Trophoblast cell (in vitro differentiated cells and primary cell): ENCODE measurements at regions not wholly inside any gene's neighbourhood (a gene's known extent, or its start where the extent isn't known, plus 50 kb on each side); places are given as distances from the start of the nearest gene placed in this dataset.

Experiments used
- DNase-seq, 2 donors: peaks; one replicate each; pipeline ENCODE4 v3.0.0-alpha.2; 2016
- H2AFZ ChIP-seq: 2 replicates; pipeline ENCODE4 v1.6.1; 2013; ENCODE audit warnings: low read length, moderate library complexity, mild to moderate bottlenecking; ENCODE audit not compliant: insufficient read depth, poor library complexity
- H2AK5ac ChIP-seq: 2 replicates; pipeline ENCODE4 v1.6.1; 2013; ENCODE audit warnings: mild to moderate bottlenecking, low read length
- H2BK120ac ChIP-seq: 2 replicates; pipeline ENCODE4 v1.6.1; 2013; ENCODE audit warnings: low read length, mild to moderate bottlenecking, moderate library complexity; ENCODE audit not compliant: insufficient read depth, poor library complexity
- H2BK12ac ChIP-seq: 2 replicates; pipeline ENCODE4 v1.6.1; 2013; ENCODE audit warnings: mild to moderate bottlenecking, low read length, moderate library complexity
- H2BK5ac ChIP-seq: 2 replicates; pipeline ENCODE4 v1.6.1; 2013; ENCODE audit warnings: low read length, low read depth, moderate library complexity, mild to moderate bottlenecking; ENCODE audit not compliant: poor library complexity
- H3K14ac ChIP-seq: 2 replicates; pipeline ENCODE4 v1.6.1; 2013; ENCODE audit warnings: mild to moderate bottlenecking, low read length
- H3K18ac ChIP-seq: 2 replicates; pipeline ENCODE4 v1.6.1; 2013; ENCODE audit warnings: mild to moderate bottlenecking, low read length
- H3K23ac ChIP-seq: 2 replicates; pipeline ENCODE4 v1.6.1; 2013; ENCODE audit warnings: low read length
- H3K27ac ChIP-seq: 2 replicates; pipeline ENCODE4 v1.5.1; 2013; ENCODE audit warnings: low read depth, mild to moderate bottlenecking, inconsistent platforms, low read length, moderate library complexity
- H3K27me3 ChIP-seq: 2 replicates; pipeline ENCODE4 v1.6.1; 2013; ENCODE audit warnings: inconsistent platforms, mild to moderate bottlenecking, low read length, moderate library complexity; ENCODE audit not compliant: insufficient read depth
- H3K36me3 ChIP-seq, 2 experiments: 1 replicate in 1 of 2; 2 replicates in 1 of 2; pipeline ENCODE4 v1.6.1; 2013; ENCODE audit warnings: low read length in 2 of 2, mild to moderate bottlenecking in 2 of 2, moderate library complexity in 1 of 2; ENCODE audit not compliant: insufficient read depth in 2 of 2, control insufficient read depth in 1 of 2
- H3K4ac ChIP-seq: 2 replicates; pipeline ENCODE4 v1.6.1; 2013; ENCODE audit warnings: low read depth, mild to moderate bottlenecking, low read length, moderate library complexity
- H3K4me1 ChIP-seq, 2 experiments: 1 replicate in 1 of 2; 2 replicates in 1 of 2; pipeline ENCODE4 v1.6.1; 2013; ENCODE audit warnings: low read length in 2 of 2, mild to moderate bottlenecking in 2 of 2, moderate library complexity in 1 of 2; ENCODE audit not compliant: insufficient read depth in 2 of 2, control insufficient read depth in 1 of 2
- H3K4me2 ChIP-seq: 2 replicates; pipeline ENCODE4 v1.6.1; 2013; ENCODE audit warnings: inconsistent platforms, mild to moderate bottlenecking, low read length, moderate library complexity
- H3K4me3 ChIP-seq: 2 replicates; pipeline ENCODE4 v1.5.1; 2013; ENCODE audit warnings: mild to moderate bottlenecking, low read depth, low read length, inconsistent platforms
- H3K79me1 ChIP-seq: one replicate; pipeline ENCODE4 v1.6.1; 2013; ENCODE audit warnings: low read length
- H3K79me2 ChIP-seq: 2 replicates; pipeline ENCODE4 v1.6.1; 2013; ENCODE audit warnings: low read length, mild to moderate bottlenecking; ENCODE audit not compliant: control insufficient read depth, insufficient read depth, poor library complexity
- H3K9ac ChIP-seq: 2 replicates; pipeline ENCODE4 v1.6.1; 2013; ENCODE audit warnings: mild to moderate bottlenecking, low read length
- H3K9me3 ChIP-seq: 2 replicates; pipeline ENCODE4 v1.6.1; 2013; ENCODE audit warnings: low read depth, mild to moderate bottlenecking, control low read depth, inconsistent platforms, low read length; ENCODE audit not compliant: insufficient read depth
- H4K12ac ChIP-seq: 2 replicates; pipeline ENCODE4 v1.6.1; 2013; ENCODE audit warnings: low read depth, mild to moderate bottlenecking, low read length, moderate library complexity
- H4K8ac ChIP-seq: 2 replicates; pipeline ENCODE4 v1.6.1; 2013; ENCODE audit warnings: low read depth, mild to moderate bottlenecking, low read length, moderate library complexity
- H4K91ac ChIP-seq: one replicate; pipeline ENCODE4 v1.6.1; 2013; ENCODE audit warnings: low read depth, mild to moderate bottlenecking, low read length, moderate library complexity
- WGBS: extraction: QIAGEN DNeasy Blood & Tissue Kit; methylation state at CpG from one replicate; pipeline ENCODE4 v1.1.7; 2013; ENCODE audit warnings: missing lambda C conversion rate; ENCODE audit not compliant: insufficient read length, insufficient coverage; ENCODE audit errors: extremely low coverage; 5-methylcytosine and 5-hydroxymethylcytosine counted together

DNA sequence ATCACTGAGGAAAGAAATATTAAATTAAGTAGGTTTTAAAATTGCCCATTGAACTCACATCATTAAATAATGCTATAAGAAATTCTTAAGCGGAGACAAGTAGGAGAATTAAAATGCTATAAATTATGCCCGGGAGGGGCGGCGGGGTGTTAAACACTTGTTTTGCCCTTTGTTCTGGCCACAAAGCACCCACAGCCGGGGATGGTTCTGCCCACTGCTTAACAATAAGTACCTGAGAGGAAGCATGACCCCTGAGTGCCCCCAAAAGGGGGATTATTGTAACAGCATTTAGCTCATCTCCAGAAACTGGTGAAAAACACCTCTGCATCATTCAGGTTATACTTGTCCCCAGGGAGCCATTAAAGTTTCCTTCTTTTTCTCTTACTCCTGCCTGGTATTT is 332.7 kb upstream of the POU3F3 start:
- H4K12ac ChIP-seq, result no peak overlapping the region
- no peak overlapping the region for H2BK5ac ChIP-seq
- no peak overlapping the region for H3K27ac ChIP-seq
- no peaks in the 10 kb centered on the region for H3K36me3 ChIP-seq
- WGBS, result no CpG with 5 or more reads among the region's 5 CpGs
- H3K23ac ChIP-seq, result no peak overlapping the region
- DNase-seq, result no peak
- no peaks in the 10 kb centered on the region for H3K4me1 ChIP-seq
- no peaks in the 10 kb centered on the region for H3K79me1 ChIP-seq
- H3K4ac ChIP-seq, result no peak overlapping the region
- no peak overlapping the region for H2BK12ac ChIP-seq
- no peak overlapping the region for H3K9ac ChIP-seq
- no peak overlapping the region for H3K4me2 ChIP-seq
- H2BK120ac ChIP-seq, result no peak overlapping the region
- no peaks in the 10 kb centered on the region for H3K9me3 ChIP-seq
- H3K14ac ChIP-seq, result no peak overlapping the region
- no peak overlapping the region for H4K8ac ChIP-seq
- H3K18ac ChIP-seq, result no peak overlapping the region
- H3K4me3 ChIP-seq, result no peak overlapping the region
- no peak overlapping the region for H2AK5ac ChIP-seq
- H3K27me3 ChIP-seq, result no peaks in the 10 kb centered on the region
- H2AFZ ChIP-seq, result no peak overlapping the region
- H3K79me2 ChIP-seq, result no peaks in the 10 kb centered on the region
- H4K91ac ChIP-seq, result no peak overlapping the region

DNA sequence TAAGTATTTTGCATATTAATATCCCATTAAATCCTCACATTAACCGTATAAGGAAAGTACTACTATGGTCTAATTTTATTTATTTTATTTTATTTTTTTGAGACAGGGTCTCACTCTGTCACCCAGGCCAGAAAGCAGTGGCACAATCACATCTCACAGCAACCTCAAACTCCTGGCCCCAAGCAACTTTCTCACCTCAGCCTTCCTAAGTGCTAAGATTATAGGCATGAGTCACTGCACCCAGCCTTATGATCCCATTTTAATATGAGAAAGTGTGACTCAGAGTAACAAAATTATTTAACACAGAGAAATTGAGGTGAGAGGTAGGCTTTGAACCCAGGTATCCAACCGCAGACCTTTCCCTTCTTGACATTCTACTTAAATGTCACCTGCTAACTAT is 330.0 kb upstream of the POU3F3 start:
- H4K91ac ChIP-seq, result no peak overlapping the region

DNA sequence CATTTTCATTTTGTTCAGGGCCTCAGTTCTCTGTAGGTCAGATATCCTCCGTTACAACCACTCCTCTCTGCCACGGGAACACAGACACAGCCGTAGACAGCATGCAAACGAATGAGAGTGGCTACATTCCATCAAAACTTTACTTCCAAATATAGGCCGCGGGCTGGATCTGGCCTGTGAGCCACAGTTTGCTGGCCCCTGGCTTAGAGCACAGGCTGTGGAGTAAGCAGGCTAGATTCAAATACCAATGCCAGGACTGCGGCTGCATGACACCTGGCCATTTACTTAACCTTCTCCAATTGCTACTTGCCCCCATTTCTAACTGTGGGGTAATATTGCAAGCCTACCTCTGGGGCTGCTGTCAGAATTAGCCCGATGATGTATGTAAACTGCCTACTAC is 325.8 kb upstream of the POU3F3 start:
- no peaks in the 10 kb centered on the region for H3K27me3 ChIP-seq
- H3K14ac ChIP-seq, result no peak overlapping the region
- H3K79me1 ChIP-seq, result no peaks in the 10 kb centered on the region
- H3K18ac ChIP-seq, result no peak overlapping the region
- no peak overlapping the region for H2BK5ac ChIP-seq
- no peak overlapping the region for H4K8ac ChIP-seq
- no peak overlapping the region for H2BK12ac ChIP-seq
- H3K9ac ChIP-seq, result no peak overlapping the region
- no peaks in the 10 kb centered on the region for H3K79me2 ChIP-seq
- H2AFZ ChIP-seq, result no peak overlapping the region
- no peaks in the 10 kb centered on the region for H3K4me1 ChIP-seq
- no peak overlapping the region for H3K4me3 ChIP-seq
- no peak overlapping the region for H3K23ac ChIP-seq
- DNase-seq, result no peak
- no peak overlapping the region for H3K4ac ChIP-seq
- H3K4me2 ChIP-seq, result no peak overlapping the region
- H3K36me3 ChIP-seq, result no peaks in the 10 kb centered on the region
- no CpG with 5 or more reads among the region's 8 CpGs for WGBS
- no peak overlapping the region for H2BK120ac ChIP-seq
- no peak overlapping the region for H3K27ac ChIP-seq
- H3K9me3 ChIP-seq, result no peaks in the 10 kb centered on the region
- no peak overlapping the region for H2AK5ac ChIP-seq
- H4K91ac ChIP-seq, result no peak overlapping the region
- no peak overlapping the region for H4K12ac ChIP-seq

More for the DNA sequence above, 330.0 kb upstream of the POU3F3 start:
- no peak for DNase-seq
- no peaks in the 10 kb centered on the region for H3K9me3 ChIP-seq
- no peak overlapping the region for H3K4ac ChIP-seq
- no peak overlapping the region for H3K27ac ChIP-seq
- H3K4me1 ChIP-seq, result no peaks in the 10 kb centered on the region
- H2BK5ac ChIP-seq, result no peak overlapping the region
- H3K4me2 ChIP-seq, result no peak overlapping the region
- no peaks in the 10 kb centered on the region for H3K36me3 ChIP-seq
- H4K12ac ChIP-seq, result no peak overlapping the region
- no CpG with 5 or more reads among the region's 2 CpGs for WGBS
- no peak overlapping the region for H3K18ac ChIP-seq
- no peak overlapping the region for H4K8ac ChIP-seq
- no peak overlapping the region for H3K14ac ChIP-seq
- no peak overlapping the region for H2AFZ ChIP-seq
- H2BK120ac ChIP-seq, result no peak overlapping the region
- H2BK12ac ChIP-seq, result no peak overlapping the region
- H3K9ac ChIP-seq, result no peak overlapping the region
- no peak overlapping the region for H3K23ac ChIP-seq
- H3K4me3 ChIP-seq, result no peak overlapping the region
- H2AK5ac ChIP-seq, result no peak overlapping the region
- H3K27me3 ChIP-seq, result no peaks in the 10 kb centered on the region
- H3K79me1 ChIP-seq, result no peaks in the 10 kb centered on the region
- H3K79me2 ChIP-seq, result no peaks in the 10 kb centered on the region

DNA sequence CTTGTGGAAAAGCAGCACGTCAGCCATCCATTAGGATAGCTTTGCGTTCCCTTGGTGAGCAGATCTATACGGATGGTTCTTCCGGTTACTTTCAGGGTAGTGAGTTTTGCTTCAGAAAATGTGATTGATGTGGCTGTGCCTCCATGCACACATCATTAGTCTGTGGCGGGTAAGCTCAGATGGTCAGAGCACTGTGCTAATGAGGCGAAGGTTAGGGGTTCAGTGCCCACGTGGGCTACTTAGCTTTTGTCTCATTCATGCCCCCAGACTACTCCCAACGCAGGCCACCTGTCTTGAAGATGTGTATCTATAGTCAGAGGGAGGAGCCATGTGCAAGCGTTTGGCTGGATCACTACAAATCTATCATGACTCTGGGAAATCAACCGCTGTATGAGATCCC is 322.8 kb upstream of the POU3F3 start:
- Histone ChIP-seq H4K8ac (no peak overlapping the region), H3K79me1 (no peaks in the 10 kb centered on the region), H2BK5ac (no peak overlapping the region), H3K9me3 (no peaks in the 10 kb centered on the region), H3K14ac (no peak overlapping the region), H3K4me2 (no peak overlapping the region), H3K4me1 (no peaks in the 10 kb centered on the region), H4K91ac (no peak overlapping the region), H3K27ac (no peak overlapping the region), H2BK120ac (no peak overlapping the region), H3K18ac (no peak overlapping the region), H2AFZ (no peak overlapping the region), H3K79me2 (no peaks in the 10 kb centered on the region), H3K9ac (no peak overlapping the region), H3K27me3 (no peaks in the 10 kb centered on the region), H2AK5ac (no peak overlapping the region), H3K36me3 (no peaks in the 10 kb centered on the region), H3K4me3 (no peak overlapping the region), H4K12ac (no peak overlapping the region), H3K4ac (no peak overlapping the region), H2BK12ac (no peak overlapping the region), H3K23ac (no peak overlapping the region)
- no CpG with 5 or more reads among the region's 10 CpGs for WGBS
- no peak for DNase-seq
